OCI-LY1 (cell line): ENCODE measurements at regions not wholly inside any gene's neighbourhood (a gene's known extent, or its start where the extent isn't known, plus 50 kb on each side); places are given as distances from the start of the nearest gene placed in this dataset.

Experiments used
- H2AFZ ChIP-seq: fragments of 200-600 bp; sonication (generic), shearing (Covaris generic); 2 replicates; pipeline ENCODE4 v1.6.0; 2014; ENCODE audit warnings: antibody characterized with exemption, mild to moderate bottlenecking, low read length
- H3F3A ChIP-seq: fragments of 200-600 bp; sonication (generic), shearing (Covaris generic); 2 replicates; pipeline ENCODE4 v1.6.0; 2014; ENCODE audit warnings: mild to moderate bottlenecking, antibody characterized with exemption, low read length, moderate library complexity; ENCODE audit not compliant: insufficient read depth
- H3K27ac ChIP-seq: fragments of 200-600 bp; sonication (generic); 2 replicates; pipeline ENCODE4 v1.5.1; 2014; ENCODE audit warnings: low read length, mixed run types, mild to moderate bottlenecking, low read depth; ENCODE audit not compliant: poor library complexity, severe bottlenecking
- H3K27me3 ChIP-seq: fragments of 200-600 bp; sonication (generic); 2 replicates; pipeline ENCODE4 v1.6.0; 2014; ENCODE audit warnings: antibody characterized with exemption, mild to moderate bottlenecking, low read length, moderate library complexity; ENCODE audit not compliant: insufficient read depth
- H3K36me3 ChIP-seq: fragments of 200-600 bp; sonication (generic); 2 replicates; pipeline ENCODE4 v1.6.1; 2014; ENCODE audit warnings: mild to moderate bottlenecking, antibody characterized with exemption, low read length, moderate library complexity, mixed read lengths; ENCODE audit not compliant: insufficient read depth
- H3K4me1 ChIP-seq: fragments of 200-600 bp; sonication (generic); 2 replicates; pipeline ENCODE4 v1.5.1; 2014; ENCODE audit warnings: mild to moderate bottlenecking, low read length, moderate library complexity; ENCODE audit not compliant: insufficient read depth, severe bottlenecking
- H3K4me2 ChIP-seq: fragments of 200-600 bp; sonication (generic), shearing (Covaris generic); 2 replicates; pipeline ENCODE4 v1.6.1; 2014; ENCODE audit warnings: low read length
- H3K4me3 ChIP-seq: fragments of 200-600 bp; sonication (generic); 2 replicates; pipeline ENCODE4 v1.5.1; 2014; ENCODE audit warnings: low read length, low read depth, mild to moderate bottlenecking, mixed read lengths; ENCODE audit not compliant: poor library complexity, severe bottlenecking
- H3K79me2 ChIP-seq: fragments of 200-600 bp; shearing (Covaris generic); 2 replicates; pipeline ENCODE4 v1.6.1; 2016; ENCODE audit warnings: mixed run types, low read length, mixed read lengths; ENCODE audit not compliant: insufficient read depth
- H3K9ac ChIP-seq: fragments of 200-600 bp; sonication (generic), shearing (Covaris generic); 2 replicates; pipeline ENCODE4 v1.6.1; 2014; ENCODE audit warnings: mild to moderate bottlenecking, low read length, mixed read lengths
- H3K9me2 ChIP-seq: fragments of 200-600 bp; sonication (generic), shearing (Covaris generic); 2 replicates; pipeline ENCODE4 v1.6.1; 2014; ENCODE audit warnings: low read depth, mild to moderate bottlenecking, low read length, mixed read lengths
- H3K9me3 ChIP-seq: fragments of 200-600 bp; shearing (Covaris generic); 2 replicates; pipeline ENCODE4 v1.6.1; 2014; ENCODE audit warnings: low read length, mixed read lengths
- H4K20me1 ChIP-seq: fragments of 200-600 bp; sonication (generic), shearing (Covaris generic); 2 replicates; pipeline ENCODE4 v1.6.0; 2016; ENCODE audit warnings: mild to moderate bottlenecking, low read length; ENCODE audit not compliant: insufficient read depth
- EZH2 ChIP-seq: fragments of 200-600 bp; sonication (generic), shearing (Covaris generic); IDR thresholded peaks from 2 replicates; pipeline ENCODE4 v1.8.0; 2017; ENCODE audit warnings: borderline replicate concordance, mixed run types, mild to moderate bottlenecking, antibody characterized with exemption, low read length, moderate library complexity, mixed read lengths
- TF ChIP-seq, protein P1 (sequence below): fragments of 200-600 bp; sonication (generic), shearing (Covaris generic); IDR thresholded peaks from 2 replicates; pipeline ENCODE4 v1.5.1; 2017; ENCODE audit warnings: mild to moderate bottlenecking, antibody characterized with exemption, low read length, moderate library complexity, mixed read lengths

DNA sequence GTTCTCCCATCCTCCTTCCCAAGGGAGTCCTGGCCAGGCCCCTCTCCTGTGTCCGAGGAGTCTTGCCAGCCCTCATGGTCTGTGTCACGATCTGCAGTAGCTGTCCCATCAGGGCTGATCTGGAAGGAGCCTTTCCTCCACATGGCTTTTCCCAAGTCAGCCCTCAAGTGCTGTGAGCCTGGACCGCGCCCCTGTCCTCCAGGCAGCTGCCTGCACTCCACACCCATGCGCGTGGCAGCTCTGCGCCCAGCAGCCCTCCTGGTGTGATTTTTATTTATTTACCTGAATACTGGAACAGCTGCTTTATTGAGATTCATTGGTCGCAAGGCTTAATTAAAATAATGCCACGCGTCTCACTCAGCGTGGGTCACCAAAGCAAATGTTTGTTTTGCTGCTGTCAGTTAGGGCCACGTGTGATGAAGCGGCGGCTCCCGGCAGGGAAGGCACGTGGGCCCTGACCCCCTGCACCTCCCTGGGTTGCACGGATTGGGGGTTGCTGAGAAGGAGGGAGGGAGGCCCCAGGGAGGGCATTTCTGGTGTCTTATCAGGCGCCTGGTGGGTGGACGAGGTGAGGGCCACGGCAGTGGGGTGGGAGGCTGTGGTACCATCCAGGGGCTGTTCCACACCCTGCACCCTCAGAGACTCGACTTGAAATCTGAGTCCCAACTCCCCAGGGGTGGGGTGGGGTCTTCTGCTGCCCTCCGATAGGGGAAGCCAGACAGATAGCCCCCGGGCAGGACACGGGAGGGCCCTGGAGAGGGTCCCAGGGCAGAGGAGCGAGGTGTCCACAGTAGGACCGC, 206.3 kb upstream of the C14orf180 start:
- H3K27me3 ChIP-seq, result no peaks in the 10 kb centered on the region; the same call in 1 of the 2 replicates
- H3K79me2 ChIP-seq, result no peaks in the 10 kb centered on the region
- H3F3A ChIP-seq, result no peaks in the 10 kb centered on the region
- no peaks in the 10 kb centered on the region for H4K20me1 ChIP-seq
- no peak overlapping the region for H3K9ac ChIP-seq
- no peak overlapping the region for H3K4me2 ChIP-seq
- no peaks in the 10 kb centered on the region for H3K9me3 ChIP-seq
- no peaks in the 10 kb centered on the region for H3K9me2 ChIP-seq
- TF ChIP-seq, protein P1, sequence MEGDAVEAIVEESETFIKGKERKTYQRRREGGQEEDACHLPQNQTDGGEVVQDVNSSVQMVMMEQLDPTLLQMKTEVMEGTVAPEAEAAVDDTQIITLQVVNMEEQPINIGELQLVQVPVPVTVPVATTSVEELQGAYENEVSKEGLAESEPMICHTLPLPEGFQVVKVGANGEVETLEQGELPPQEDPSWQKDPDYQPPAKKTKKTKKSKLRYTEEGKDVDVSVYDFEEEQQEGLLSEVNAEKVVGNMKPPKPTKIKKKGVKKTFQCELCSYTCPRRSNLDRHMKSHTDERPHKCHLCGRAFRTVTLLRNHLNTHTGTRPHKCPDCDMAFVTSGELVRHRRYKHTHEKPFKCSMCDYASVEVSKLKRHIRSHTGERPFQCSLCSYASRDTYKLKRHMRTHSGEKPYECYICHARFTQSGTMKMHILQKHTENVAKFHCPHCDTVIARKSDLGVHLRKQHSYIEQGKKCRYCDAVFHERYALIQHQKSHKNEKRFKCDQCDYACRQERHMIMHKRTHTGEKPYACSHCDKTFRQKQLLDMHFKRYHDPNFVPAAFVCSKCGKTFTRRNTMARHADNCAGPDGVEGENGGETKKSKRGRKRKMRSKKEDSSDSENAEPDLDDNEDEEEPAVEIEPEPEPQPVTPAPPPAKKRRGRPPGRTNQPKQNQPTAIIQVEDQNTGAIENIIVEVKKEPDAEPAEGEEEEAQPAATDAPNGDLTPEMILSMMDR, result no peak
- no peak for TF ChIP-seq EZH2
- H3K36me3 ChIP-seq, result no peaks in the 10 kb centered on the region
- no peak overlapping the region for H2AFZ ChIP-seq
- H3K4me3 ChIP-seq, result no peak overlapping the region
- H3K4me1 ChIP-seq, result no peaks in the 10 kb centered on the region
- H3K27ac ChIP-seq, result no peak overlapping the region

DNA sequence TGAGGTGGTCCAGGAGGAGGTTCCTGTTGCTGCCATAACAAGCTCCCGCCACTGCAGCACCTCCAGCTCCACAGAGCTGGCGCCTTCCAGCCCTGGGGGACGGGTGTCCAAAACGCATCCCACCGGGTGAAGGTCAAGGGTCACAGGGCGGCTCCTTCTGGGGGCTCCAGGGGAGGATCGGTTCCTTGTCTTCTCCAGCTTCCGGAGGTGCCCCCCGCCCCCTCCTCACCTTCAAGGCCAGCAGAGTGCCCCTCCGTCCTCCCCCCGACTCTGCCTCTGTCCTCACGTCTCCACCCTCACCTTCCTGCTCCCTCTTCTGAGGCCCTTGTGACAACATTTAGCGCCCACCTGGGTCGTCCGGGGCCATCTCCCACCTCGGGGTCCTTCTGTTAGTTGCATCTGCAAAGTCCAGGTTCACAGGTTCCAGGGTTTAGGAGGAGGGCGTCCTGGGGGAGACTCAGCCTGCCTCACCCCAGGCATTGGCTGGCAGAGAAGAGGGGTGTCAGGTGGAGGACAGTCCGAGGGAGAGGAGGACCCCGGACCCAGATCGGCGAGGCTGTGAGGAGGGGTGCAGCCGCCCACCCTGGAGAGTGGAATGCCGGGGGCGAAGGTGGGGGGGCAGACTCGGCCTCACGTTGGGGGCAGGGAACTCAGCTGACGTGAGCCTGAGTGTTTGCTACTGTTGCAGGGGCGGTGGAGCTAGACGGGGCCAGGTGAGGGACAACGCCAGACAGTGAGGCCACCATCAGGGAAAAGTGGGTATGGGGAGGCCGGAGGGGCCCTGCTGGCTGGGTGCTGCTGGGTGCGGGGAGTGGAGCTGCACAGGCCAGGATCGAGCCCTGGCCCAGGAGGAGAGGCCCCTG, 205.5 kb upstream of the C14orf180 start:
- no peaks in the 10 kb centered on the region for H4K20me1 ChIP-seq
- no peaks in the 10 kb centered on the region for H3K36me3 ChIP-seq
- no peaks in the 10 kb centered on the region; the same call in 1 of the 2 replicates for H3K27me3 ChIP-seq
- no peaks in the 10 kb centered on the region for H3K4me1 ChIP-seq
- no peaks in the 10 kb centered on the region for H3K79me2 ChIP-seq
- H3K9ac ChIP-seq, result no peak overlapping the region
- no peak overlapping the region for H2AFZ ChIP-seq
- TF ChIP-seq, protein P1, result no peak
- TF ChIP-seq EZH2, result no peak
- no peak overlapping the region for H3K4me3 ChIP-seq
- no peaks in the 10 kb centered on the region for H3K9me2 ChIP-seq
- H3K9me3 ChIP-seq, result no peaks in the 10 kb centered on the region
- no peaks in the 10 kb centered on the region for H3F3A ChIP-seq
- H3K27ac ChIP-seq, result no peak overlapping the region
- H3K4me2 ChIP-seq, result no peak overlapping the region

DNA sequence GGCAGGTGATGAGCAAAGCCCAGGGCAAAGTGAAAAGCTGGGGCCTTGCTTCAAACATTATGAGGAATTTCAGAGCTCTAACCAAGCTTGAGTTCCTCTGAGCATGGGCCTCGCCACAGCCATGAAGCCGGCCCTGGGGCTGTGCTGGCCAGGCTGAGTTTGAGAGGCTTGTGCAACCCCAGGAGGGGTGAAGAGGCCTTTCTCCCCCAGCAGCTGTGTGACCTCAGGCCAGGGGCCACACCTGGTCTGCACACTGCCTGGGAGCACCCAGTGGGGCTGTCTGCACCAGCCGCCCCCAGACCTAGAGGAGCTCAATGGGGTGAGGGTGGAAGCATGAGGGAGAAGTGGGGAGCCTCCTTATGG, 204.9 kb upstream of the C14orf180 start:
- Histone ChIP-seq H4K20me1 (no peaks in the 10 kb centered on the region), H3K36me3 (no peaks in the 10 kb centered on the region), H3K27ac (no peak overlapping the region), H3K9me2 (no peaks in the 10 kb centered on the region), H3K79me2 (no peaks in the 10 kb centered on the region), H3K4me1 (no peaks in the 10 kb centered on the region), H3K4me3 (no peak overlapping the region), H3K4me2 (no peak overlapping the region), H3K9ac (no peak overlapping the region), H3K27me3 (no peaks in the 10 kb centered on the region; the same call in 1 of the 2 replicates), H3K9me3 (no peaks in the 10 kb centered on the region), H3F3A (no peaks in the 10 kb centered on the region), H2AFZ (no peak overlapping the region)
- TF ChIP-seq, protein P1, result no peak
- no peak for TF ChIP-seq EZH2
